Adrenal gland (tissue), 5 donors: ENCODE measurements at regions not wholly inside any gene's neighbourhood (a gene's known extent, or its start where the extent isn't known, plus 50 kb on each side); places are given as distances from the start of the nearest gene placed in this dataset.

Source experiments
- POLR2A ChIP-seq, 2 donors: fragments of 450-650 bp; IDR thresholded peaks; one replicate each; pipeline ENCODE4 v1.6.1; 2017; ENCODE audit warnings: antibody characterized with exemption in 2 of 2, mild to moderate bottlenecking in 2 of 2, moderate library complexity in 1 of 2
- TF ChIP-seq, protein P1 (sequence below), 6 experiments: fragments of 450-650 bp in 4 of 6; fragments of 200-600 bp in 2 of 6; sonication (generic) in 1 of 6; IDR thresholded peaks; 1 replicate in 5 of 6; 2 replicates in 1 of 6; pipeline versions ENCODE4 v1.5.1 to v1.8.0; 2016 to 2021; ENCODE audit warnings: antibody characterized with exemption in 6 of 6, mild to moderate bottlenecking in 2 of 6, moderate library complexity in 1 of 6
- donor health status: DM: no; HTN: no; CAD: no.

DNA sequence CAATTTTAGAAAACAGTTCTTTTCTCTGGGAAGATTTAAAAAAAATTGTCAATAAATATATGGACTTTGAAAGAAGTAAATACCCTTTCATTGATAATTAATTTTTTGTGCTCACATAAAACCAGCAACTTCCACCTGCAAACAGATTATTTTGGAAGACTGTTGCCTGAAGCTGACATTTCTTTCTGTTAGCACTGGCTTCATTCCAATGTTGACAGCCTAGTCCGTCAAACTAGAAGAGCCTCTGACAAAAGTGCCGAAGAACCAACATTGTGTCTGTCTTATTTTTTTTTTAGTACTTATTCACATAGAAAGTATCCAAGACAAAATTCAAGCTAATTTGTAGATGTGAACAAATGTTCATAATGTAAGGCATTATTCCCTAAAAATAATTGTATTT, 108.6 kb upstream of the TMEM161B start:
- TF ChIP-seq, protein P1, sequence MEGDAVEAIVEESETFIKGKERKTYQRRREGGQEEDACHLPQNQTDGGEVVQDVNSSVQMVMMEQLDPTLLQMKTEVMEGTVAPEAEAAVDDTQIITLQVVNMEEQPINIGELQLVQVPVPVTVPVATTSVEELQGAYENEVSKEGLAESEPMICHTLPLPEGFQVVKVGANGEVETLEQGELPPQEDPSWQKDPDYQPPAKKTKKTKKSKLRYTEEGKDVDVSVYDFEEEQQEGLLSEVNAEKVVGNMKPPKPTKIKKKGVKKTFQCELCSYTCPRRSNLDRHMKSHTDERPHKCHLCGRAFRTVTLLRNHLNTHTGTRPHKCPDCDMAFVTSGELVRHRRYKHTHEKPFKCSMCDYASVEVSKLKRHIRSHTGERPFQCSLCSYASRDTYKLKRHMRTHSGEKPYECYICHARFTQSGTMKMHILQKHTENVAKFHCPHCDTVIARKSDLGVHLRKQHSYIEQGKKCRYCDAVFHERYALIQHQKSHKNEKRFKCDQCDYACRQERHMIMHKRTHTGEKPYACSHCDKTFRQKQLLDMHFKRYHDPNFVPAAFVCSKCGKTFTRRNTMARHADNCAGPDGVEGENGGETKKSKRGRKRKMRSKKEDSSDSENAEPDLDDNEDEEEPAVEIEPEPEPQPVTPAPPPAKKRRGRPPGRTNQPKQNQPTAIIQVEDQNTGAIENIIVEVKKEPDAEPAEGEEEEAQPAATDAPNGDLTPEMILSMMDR (IDR thresholded peaks at IDR 0.05) = no peak
- TF ChIP-seq POLR2A (IDR thresholded peaks at IDR 0.05) = no peak
